Astrocyte of the cerebellum (primary cell): ENCODE measurements at regions not wholly inside any gene's neighbourhood (a gene's known extent, or its start where the extent isn't known, plus 50 kb on each side); places are given as distances from the start of the nearest gene placed in this dataset.

Experiments used
- DNase-seq: peaks from one replicate; pipeline ENCODE4 v3.0.0-alpha.2; 2011; ENCODE audit warnings: low read depth
- H3K4me3 ChIP-seq: 2 replicates; pipeline ENCODE4 v1.5.1; 2011; ENCODE audit warnings: mild to moderate bottlenecking, low read depth, low read length, moderate library complexity
- in situ Hi-C: cut with HindIII; loops from 2 replicates; pipeline ENCODE4 v1.10.0; 2017; ENCODE audit warnings: low sequenced_read_pairs
- TF ChIP-seq, protein P1 (sequence below): IDR thresholded peaks from 2 replicates; pipeline ENCODE4 v1.5.1; 2012; ENCODE audit warnings: low read length, low read depth, moderate library complexity, mild to moderate bottlenecking; ENCODE audit errors: missing control alignments

GRCh38 chr6:78583079-78583478 lies 284.3 kb upstream of the IRAK1BP1 start:
- H3K4me3 ChIP-seq, result no peak overlapping the region
- no peak for DNase-seq
- in situ Hi-C loops, result no loop called here
- TF ChIP-seq, protein P1, sequence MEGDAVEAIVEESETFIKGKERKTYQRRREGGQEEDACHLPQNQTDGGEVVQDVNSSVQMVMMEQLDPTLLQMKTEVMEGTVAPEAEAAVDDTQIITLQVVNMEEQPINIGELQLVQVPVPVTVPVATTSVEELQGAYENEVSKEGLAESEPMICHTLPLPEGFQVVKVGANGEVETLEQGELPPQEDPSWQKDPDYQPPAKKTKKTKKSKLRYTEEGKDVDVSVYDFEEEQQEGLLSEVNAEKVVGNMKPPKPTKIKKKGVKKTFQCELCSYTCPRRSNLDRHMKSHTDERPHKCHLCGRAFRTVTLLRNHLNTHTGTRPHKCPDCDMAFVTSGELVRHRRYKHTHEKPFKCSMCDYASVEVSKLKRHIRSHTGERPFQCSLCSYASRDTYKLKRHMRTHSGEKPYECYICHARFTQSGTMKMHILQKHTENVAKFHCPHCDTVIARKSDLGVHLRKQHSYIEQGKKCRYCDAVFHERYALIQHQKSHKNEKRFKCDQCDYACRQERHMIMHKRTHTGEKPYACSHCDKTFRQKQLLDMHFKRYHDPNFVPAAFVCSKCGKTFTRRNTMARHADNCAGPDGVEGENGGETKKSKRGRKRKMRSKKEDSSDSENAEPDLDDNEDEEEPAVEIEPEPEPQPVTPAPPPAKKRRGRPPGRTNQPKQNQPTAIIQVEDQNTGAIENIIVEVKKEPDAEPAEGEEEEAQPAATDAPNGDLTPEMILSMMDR, result no peak

- no peak for DNase-seq
- in situ Hi-C loops, result no loop called here
- no peak overlapping the region for H3K4me3 ChIP-seq
- TF ChIP-seq, protein P1, result no peak
Observed at GRCh38 chr6:78589436-78589835, 277.9 kb upstream of the IRAK1BP1 start.

DNA sequence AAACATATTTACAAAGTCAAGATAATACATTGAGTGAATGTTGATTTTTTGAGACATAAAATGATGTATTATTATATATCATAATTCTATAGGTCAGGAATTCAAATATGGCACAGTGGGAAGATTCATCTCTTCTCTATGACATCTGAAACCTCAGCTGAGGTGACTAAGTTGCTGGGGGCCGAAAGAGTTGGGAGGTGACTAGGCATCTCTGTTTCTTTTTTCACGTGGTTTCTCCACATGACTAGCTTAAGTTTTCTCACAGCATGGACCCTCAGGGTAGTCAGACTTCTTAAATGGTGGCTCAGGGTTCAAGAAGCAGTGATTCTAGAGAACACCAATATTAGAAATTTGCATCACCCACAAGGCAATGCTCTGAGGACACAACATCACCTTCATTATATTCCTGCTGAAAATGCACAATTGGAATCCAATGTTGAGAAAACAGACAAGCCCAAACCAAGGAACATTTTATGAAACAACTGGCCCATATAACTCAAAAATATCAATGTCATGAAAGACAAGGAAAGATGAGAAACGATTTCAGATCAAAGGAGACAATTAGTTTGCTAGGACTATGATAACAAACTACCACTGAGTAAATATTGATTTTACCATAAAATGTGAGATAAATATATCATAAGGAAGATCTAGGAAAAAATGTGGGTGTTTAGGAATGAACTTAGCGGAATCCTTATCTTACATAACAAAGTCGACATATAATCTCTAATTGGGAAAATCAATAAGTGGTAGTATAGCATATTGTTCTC lies 273.3 kb upstream of the IRAK1BP1 start:
- no peak overlapping the region for H3K4me3 ChIP-seq
- no peak for DNase-seq
- in situ Hi-C loops, result no loop called here
- TF ChIP-seq, protein P1, result no peak

DNA sequence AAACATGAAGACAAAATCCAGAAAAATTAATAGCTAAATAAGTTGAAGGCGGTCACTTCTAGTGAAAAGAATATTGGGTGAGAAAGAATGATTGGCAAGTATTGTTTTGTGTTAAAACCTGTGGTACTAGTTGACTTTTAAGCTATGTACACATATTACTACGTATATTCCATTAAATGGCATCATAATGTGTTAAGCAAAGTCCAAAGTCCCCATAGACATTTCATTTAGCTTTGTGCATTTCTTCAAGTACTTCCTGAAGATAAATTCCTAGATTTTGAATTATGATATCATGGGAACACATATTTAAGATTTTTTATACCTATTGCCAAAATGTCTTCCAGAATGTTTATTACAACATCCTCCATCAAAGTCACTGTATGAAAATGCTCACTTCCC lies 272.7 kb upstream of the IRAK1BP1 start:
- no peak overlapping the region for H3K4me3 ChIP-seq
- in situ Hi-C loops, result no loop called here
- TF ChIP-seq, protein P1, result no peak
- DNase-seq, result no peak

DNA sequence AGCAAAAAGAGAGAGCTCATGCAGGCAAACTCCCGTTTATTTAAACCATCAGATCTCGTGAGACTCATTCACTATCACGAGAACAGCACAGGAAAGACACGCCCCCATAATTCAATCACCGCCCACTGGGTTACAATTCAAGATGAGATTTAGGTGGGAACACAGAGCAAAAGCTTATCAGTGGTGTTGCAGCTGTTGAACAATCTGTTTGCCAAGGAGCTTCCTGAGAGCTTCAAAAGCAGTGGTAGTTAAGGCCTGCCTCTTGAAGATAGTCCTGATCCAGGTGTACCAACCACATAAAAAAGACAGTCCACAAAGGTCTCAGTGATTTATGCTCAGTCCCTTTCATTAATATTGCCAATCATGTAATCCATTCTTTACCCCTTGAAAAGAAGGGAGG lies 269.4 kb upstream of the IRAK1BP1 start:
- H3K4me3 ChIP-seq, result no peak overlapping the region
- in situ Hi-C loops, result no loop called here
- TF ChIP-seq, protein P1, result no peak
- no peak for DNase-seq

DNA sequence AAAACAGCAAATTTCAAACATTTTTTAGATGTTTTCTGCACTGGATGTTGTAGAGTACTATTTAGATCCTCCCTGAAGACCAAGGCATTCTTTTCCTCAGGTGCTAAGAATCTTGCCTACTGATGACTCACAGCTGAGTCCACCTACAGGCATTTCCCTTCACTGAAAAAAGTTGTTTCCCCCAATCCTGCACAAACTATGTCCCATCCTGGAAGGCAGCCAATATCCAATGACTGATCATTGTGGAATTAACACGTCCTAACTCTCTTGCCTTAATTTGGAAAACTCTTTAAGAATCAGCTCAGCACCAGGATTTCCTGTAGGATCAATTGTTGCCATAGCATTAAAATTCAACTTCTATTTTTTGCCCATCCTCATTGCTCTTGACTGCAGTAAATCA lies 268.4 kb upstream of the IRAK1BP1 start:
- peak; percentile 95 for DNase-seq
- H3K4me3 ChIP-seq, result no peak overlapping the region
- in situ Hi-C loops, result no loop called here
- TF ChIP-seq, protein P1, result no peak
